ENCODE measurements at regions not wholly inside any gene's neighbourhood (a gene's known extent, or its start where the extent isn't known, plus 50 kb on each side); places are given as distances from the start of the nearest gene placed in this dataset.

GRCh38 chr7:153006911-153007310 is 247.4 kb downstream of the ACTR3B start:
- no peaks in the 10 kb centered on the region for H3K4me1 ChIP-seq (ENCODE audit: insufficient read depth, insufficient read length)
- TF ChIP-seq SUZ12 (IDR thresholded peaks at IDR 0.05; ENCODE audit: extremely low read depth, insufficient read depth, insufficient read length), result no peak
- TF ChIP-seq ZNF274 (IDR thresholded peaks at IDR 0.05; ENCODE audit: low read depth, low read length), result no peak
- no peak for TF ChIP-seq YY1 (IDR thresholded peaks at IDR 0.05; ENCODE audit: insufficient read depth, insufficient read length)
- no peak overlapping the region for H3K4me3 ChIP-seq (ENCODE audit: insufficient read length, low read depth)
- H3K36me3 ChIP-seq (ENCODE audit: insufficient read depth, insufficient read length, low read length), result no peaks in the 10 kb centered on the region
- H3K9me3 ChIP-seq (ENCODE audit: insufficient read depth, low read length), result no peaks in the 10 kb centered on the region; the same call in 1 of the 2 replicates
- no peak overlapping the region for H3K9ac ChIP-seq (ENCODE audit: insufficient read length, low read depth)
- no peak for DNase-seq (ENCODE audit: low read depth, low spot score)
- no peaks in the 10 kb centered on the region for H3K27me3 ChIP-seq (ENCODE audit: insufficient read depth, insufficient read length)

DNA sequence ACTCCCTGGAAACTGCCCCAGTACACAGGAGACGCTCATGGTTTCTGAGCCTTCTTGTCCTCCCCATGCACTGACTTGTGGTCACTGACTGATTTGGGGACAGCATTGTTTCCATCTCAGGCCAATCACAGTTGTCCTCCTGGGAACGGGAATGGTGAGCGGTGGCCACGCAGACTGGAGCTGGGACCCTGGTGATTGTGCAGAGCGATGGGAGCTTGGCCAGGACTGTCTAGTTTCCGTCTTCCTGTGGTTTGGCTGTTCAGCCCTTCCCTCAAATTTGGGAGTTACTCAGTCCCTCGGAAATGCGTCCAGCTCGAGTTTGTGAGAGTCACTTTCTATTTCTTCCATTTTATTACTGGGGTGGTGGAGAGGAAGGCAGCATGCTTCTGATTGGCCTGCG is 250.9 kb downstream of the ACTR3B start:
- H3K9ac ChIP-seq (ENCODE audit: insufficient read length, low read depth), result no peak overlapping the region
- no peak for DNase-seq (ENCODE audit: low read depth, low spot score)
- peaks cover 2% of the 10 kb centered on the region for H3K4me1 ChIP-seq (ENCODE audit: insufficient read depth, insufficient read length)
- H3K36me3 ChIP-seq (ENCODE audit: insufficient read depth, insufficient read length, low read length), result no peaks in the 10 kb centered on the region
- H3K4me3 ChIP-seq (ENCODE audit: insufficient read length, low read depth), result no peak overlapping the region
- no peaks in the 10 kb centered on the region for H3K9me3 ChIP-seq (ENCODE audit: insufficient read depth, low read length)
- H3K27me3 ChIP-seq (ENCODE audit: insufficient read depth, insufficient read length), result no peaks in the 10 kb centered on the region
- TF ChIP-seq SUZ12 (IDR thresholded peaks at IDR 0.05; ENCODE audit: extremely low read depth, insufficient read depth, insufficient read length), result no peak
- no peak for TF ChIP-seq ZNF274 (IDR thresholded peaks at IDR 0.05; ENCODE audit: low read depth, low read length)
- no peak for TF ChIP-seq YY1 (IDR thresholded peaks at IDR 0.05; ENCODE audit: insufficient read depth, insufficient read length)

DNA sequence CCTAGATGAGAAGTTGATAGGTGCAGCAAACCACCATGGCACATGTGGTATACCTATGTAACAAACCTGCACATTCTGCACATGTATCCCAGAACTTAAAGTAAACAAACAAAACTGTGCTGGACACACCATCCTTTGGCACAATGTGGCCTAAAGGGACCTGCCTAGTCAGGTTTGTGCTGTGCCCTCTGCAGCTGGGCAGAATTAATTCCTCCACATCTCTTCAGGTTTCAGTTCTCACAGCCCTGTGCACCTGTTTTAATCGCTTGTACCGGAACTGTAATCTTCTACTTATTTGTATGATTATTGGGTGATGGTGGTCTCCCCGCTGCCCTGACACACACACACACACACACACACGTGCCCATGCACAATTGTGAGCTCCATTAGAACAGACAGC is 252.7 kb downstream of the ACTR3B start:
- no peak overlapping the region for H3K9ac ChIP-seq (ENCODE audit: insufficient read length, low read depth)
- H3K36me3 ChIP-seq (ENCODE audit: insufficient read depth, insufficient read length, low read length), result no peaks in the 10 kb centered on the region
- H3K9me3 ChIP-seq (ENCODE audit: insufficient read depth, low read length), result no peaks in the 10 kb centered on the region
- peaks cover 2% of the 10 kb centered on the region for H3K4me1 ChIP-seq (ENCODE audit: insufficient read depth, insufficient read length)
- no peaks in the 10 kb centered on the region for H3K27me3 ChIP-seq (ENCODE audit: insufficient read depth, insufficient read length)
- TF ChIP-seq SUZ12 (IDR thresholded peaks at IDR 0.05; ENCODE audit: extremely low read depth, insufficient read depth, insufficient read length) (no peak), YY1 (IDR thresholded peaks at IDR 0.05; ENCODE audit: insufficient read depth, insufficient read length) (no peak), ZNF274 (IDR thresholded peaks at IDR 0.05; ENCODE audit: low read depth, low read length) (no peak)
- DNase-seq (ENCODE audit: low read depth, low spot score), result no peak
- no peak overlapping the region for H3K4me3 ChIP-seq (ENCODE audit: insufficient read length, low read depth)

GRCh38 chr7:153017223-153017622 is 257.7 kb downstream of the ACTR3B start:
- Histone ChIP-seq H3K36me3 (ENCODE audit: insufficient read depth, insufficient read length, low read length) (no peaks in the 10 kb centered on the region), H3K9ac (ENCODE audit: insufficient read length, low read depth) (no peak overlapping the region), H3K4me1 (ENCODE audit: insufficient read depth, insufficient read length) (peaks cover 2% of the 10 kb centered on the region), H3K9me3 (ENCODE audit: insufficient read depth, low read length) (no peaks in the 10 kb centered on the region; the same call in 1 of the 2 replicates), H3K27me3 (ENCODE audit: insufficient read depth, insufficient read length) (no peaks in the 10 kb centered on the region), H3K4me3 (ENCODE audit: insufficient read length, low read depth) (no peak overlapping the region)
- DNase-seq (ENCODE audit: low read depth, low spot score), result no peak
- TF ChIP-seq YY1 (IDR thresholded peaks at IDR 0.05; ENCODE audit: insufficient read depth, insufficient read length) (no peak), ZNF274 (IDR thresholded peaks at IDR 0.05; ENCODE audit: low read depth, low read length) (no peak), SUZ12 (IDR thresholded peaks at IDR 0.05; ENCODE audit: extremely low read depth, insufficient read depth, insufficient read length) (no peak)

GRCh38 chr7:153021542-153021941 is 262.0 kb downstream of the ACTR3B start:
- no peak for TF ChIP-seq ZNF274 (IDR thresholded peaks at IDR 0.05; ENCODE audit: low read depth, low read length)
- no peak for TF ChIP-seq YY1 (IDR thresholded peaks at IDR 0.05; ENCODE audit: insufficient read depth, insufficient read length)
- TF ChIP-seq SUZ12 (IDR thresholded peaks at IDR 0.05; ENCODE audit: extremely low read depth, insufficient read depth, insufficient read length), result no peak
- no peaks in the 10 kb centered on the region; the same call in 1 of the 2 replicates for H3K9me3 ChIP-seq (ENCODE audit: insufficient read depth, low read length)
- no peak for DNase-seq (ENCODE audit: low read depth, low spot score)
- no peaks in the 10 kb centered on the region for H3K27me3 ChIP-seq (ENCODE audit: insufficient read depth, insufficient read length)
- H3K4me3 ChIP-seq (ENCODE audit: insufficient read length, low read depth), result no peak overlapping the region
- H3K4me1 ChIP-seq (ENCODE audit: insufficient read depth, insufficient read length), result peaks cover 3% of the 10 kb centered on the region
- H3K9ac ChIP-seq (ENCODE audit: insufficient read length, low read depth), result no peak overlapping the region
- no peaks in the 10 kb centered on the region for H3K36me3 ChIP-seq (ENCODE audit: insufficient read depth, insufficient read length, low read length)

GRCh38 chr7:153022475-153023193 is 263.1 kb downstream of the ACTR3B start:
- no peak for DNase-seq (ENCODE audit: low read depth, low spot score)

DNA sequence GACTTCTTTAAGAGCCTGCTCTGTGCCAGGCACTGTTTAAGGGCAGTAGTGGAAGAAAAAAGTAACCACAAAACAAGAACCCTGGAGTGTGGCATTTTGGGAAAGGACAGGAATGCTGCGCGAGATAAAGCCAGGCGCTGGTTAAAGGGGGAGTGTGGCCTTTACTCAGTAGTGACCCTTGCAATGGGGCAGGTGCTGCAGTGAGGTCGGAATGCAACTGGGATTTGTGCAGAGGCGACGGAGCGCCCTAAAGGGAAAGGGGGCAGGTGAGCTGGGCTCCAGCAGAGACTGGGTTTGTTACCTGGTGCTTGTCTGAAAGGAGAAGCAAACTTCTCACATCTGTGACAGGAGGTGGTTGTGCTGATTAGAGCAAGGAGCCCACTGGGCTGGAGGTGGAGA is 263.6 kb downstream of the ACTR3B start:
- Histone ChIP-seq H3K4me3 (ENCODE audit: insufficient read length, low read depth) (no peak overlapping the region), H3K27me3 (ENCODE audit: insufficient read depth, insufficient read length) (no peaks in the 10 kb centered on the region), H3K9me3 (ENCODE audit: insufficient read depth, low read length) (no peaks in the 10 kb centered on the region; the same call in 1 of the 2 replicates), H3K4me1 (ENCODE audit: insufficient read depth, insufficient read length) (peaks cover 3% of the 10 kb centered on the region), H3K36me3 (ENCODE audit: insufficient read depth, insufficient read length, low read length) (no peaks in the 10 kb centered on the region), H3K9ac (ENCODE audit: insufficient read length, low read depth) (no peak overlapping the region)
- no peak for DNase-seq (ENCODE audit: low read depth, low spot score)
- TF ChIP-seq SUZ12 (IDR thresholded peaks at IDR 0.05; ENCODE audit: extremely low read depth, insufficient read depth, insufficient read length) (no peak), ZNF274 (IDR thresholded peaks at IDR 0.05; ENCODE audit: low read depth, low read length) (no peak)

More at GRCh38 chr7:153022475-153023193, 263.1 kb downstream of the ACTR3B start:
- Histone ChIP-seq H3K9me3 (ENCODE audit: insufficient read depth, low read length) (no peaks in the 10 kb centered on the region; the same call in 1 of the 2 replicates), H3K36me3 (ENCODE audit: insufficient read depth, insufficient read length, low read length) (no peaks in the 10 kb centered on the region), H3K27me3 (ENCODE audit: insufficient read depth, insufficient read length) (no peaks in the 10 kb centered on the region), H3K4me3 (ENCODE audit: insufficient read length, low read depth) (no peak overlapping the region), H3K4me1 (ENCODE audit: insufficient read depth, insufficient read length) (peaks cover 3% of the 10 kb centered on the region), H3K9ac (ENCODE audit: insufficient read length, low read depth) (no peak overlapping the region)
- no peak for TF ChIP-seq SUZ12 (IDR thresholded peaks at IDR 0.05; ENCODE audit: extremely low read depth, insufficient read depth, insufficient read length)
- no peak for TF ChIP-seq ZNF274 (IDR thresholded peaks at IDR 0.05; ENCODE audit: low read depth, low read length)
- no peak for TF ChIP-seq YY1 (IDR thresholded peaks at IDR 0.05; ENCODE audit: insufficient read depth, insufficient read length)

Measured in NT2/D1 (cell line).